ENCODE measurements at regions not wholly inside any gene's neighbourhood (a gene's known extent, or its start where the extent isn't known, plus 50 kb on each side); places are given as distances from the start of the nearest gene placed in this dataset.

DNA sequence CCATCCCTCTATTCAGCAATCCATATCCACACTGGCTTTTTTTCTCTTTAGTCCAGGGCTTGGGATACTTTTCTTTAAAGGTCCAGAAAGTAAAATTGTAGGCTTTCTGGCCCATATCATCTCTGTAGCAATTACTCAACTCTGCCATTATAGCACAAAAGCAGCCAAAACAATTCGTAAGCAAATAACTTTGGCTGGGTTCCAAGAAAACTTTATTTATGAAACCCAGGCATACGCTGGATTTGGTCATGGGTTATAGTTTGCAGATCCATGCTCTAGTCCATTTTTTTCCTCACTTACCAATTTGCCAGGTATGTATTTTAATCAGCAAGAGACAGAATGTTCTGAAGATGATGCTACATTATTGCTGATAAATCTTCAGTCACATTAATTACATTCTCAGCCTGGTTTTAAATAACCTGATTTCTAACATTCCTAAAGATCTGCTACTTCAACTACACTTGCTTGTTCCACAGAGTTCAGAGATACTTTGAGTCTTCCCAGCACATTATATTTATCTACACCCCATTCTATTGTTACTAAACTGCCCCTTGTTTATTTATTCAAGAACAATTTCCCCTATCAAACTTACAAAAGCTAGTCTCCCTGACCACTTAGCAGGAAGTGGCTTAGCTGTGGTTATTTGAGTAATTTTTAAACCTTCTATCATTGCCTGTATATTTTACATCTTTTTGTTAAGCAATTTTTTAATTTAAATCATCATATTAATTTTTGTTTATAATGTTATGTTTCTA, 161.0 kb downstream of the ISL1 start:
- no peak overlapping the region for H3K4me2 ChIP-seq (ENCODE audit: low read depth, low read length)
- no peak for DNase-seq
- no peak overlapping the region for H3K23ac ChIP-seq (ENCODE audit: low read depth, low read length)
- H2AFZ ChIP-seq (replicated peaks; ENCODE audit: low read length, poor library complexity): no peak overlapping the region
- no peaks in the 10 kb centered on the region for H3K79me1 ChIP-seq (ENCODE audit: low read depth in 1 of 2, low read length in 2 of 2)
- WGBS, 2 experiments (ENCODE audit: extremely low coverage in 2 of 2, insufficient read length in 1 of 2): no CpG with 5 or more reads among the region's 2 CpGs
- no peak overlapping the region for H3K14ac ChIP-seq (replicated peaks; ENCODE audit: low read depth, low read length)
- ChIA-PET POLR2A (ENCODE audit: unreplicated experiment) (no interaction called here), CTCF (no interaction called here)
- H3K9me3 ChIP-seq (ENCODE audit: control insufficient read depth, insufficient read depth, low read length): no peaks in the 10 kb centered on the region
- H2AK9ac ChIP-seq (replicated peaks; ENCODE audit: low read depth, low read length, poor library complexity): no peak overlapping the region
- no peak overlapping the region for H4K91ac ChIP-seq (ENCODE audit: insufficient read depth, low read depth, low read length)
- H3K4me1 ChIP-seq (ENCODE audit: control insufficient read depth, insufficient read depth, low read length): no peaks in the 10 kb centered on the region
- no TSS peak for BruUV-seq (replicated peaks)
- no peak overlapping the region for H3K56ac ChIP-seq (ENCODE audit: extremely low read depth, insufficient read depth, low read length)
- intact Hi-C loops (cut with micrococcal nuclease) (no loop called here), in situ Hi-C loops (cut with MboI; ENCODE audit: low sequenced_read_pairs) (no loop called here), dilution Hi-C loops (cut with HindIII; ENCODE audit: low sequenced_read_pairs, unreplicated experiment) (no loop called here)
- no peak overlapping the region for H3K4ac ChIP-seq (ENCODE audit: low read depth, low read length)
- no peaks in the 10 kb centered on the region for H4K20me1 ChIP-seq (ENCODE audit: insufficient read depth, low read length)
- no peak for ATAC-seq (ENCODE audit: low read depth)
- no peaks in the 10 kb centered on the region for H3K27me3 ChIP-seq (ENCODE audit: control insufficient read depth, insufficient read depth, low read length)
- no peak overlapping the region for H2BK20ac ChIP-seq (ENCODE audit: low read depth, low read length)
- no peaks in the 10 kb centered on the region for H3K36me3 ChIP-seq (ENCODE audit: control insufficient read depth, insufficient read depth, low read length)
- no peak overlapping the region for H3K4me3 ChIP-seq (ENCODE audit: insufficient read depth, low read depth, low read length)
- no peak overlapping the region for H2BK120ac ChIP-seq (ENCODE audit: low read depth, low read length)
- H3K18ac ChIP-seq (ENCODE audit: low read depth, low read length): no peak overlapping the region
- H3K9ac ChIP-seq (ENCODE audit: low read depth, low read length): no peak overlapping the region
- no peak overlapping the region for H4K5ac ChIP-seq (ENCODE audit: low read depth, low read length)
- H3K9me1 ChIP-seq (ENCODE audit: insufficient read depth, low read length): no peaks in the 10 kb centered on the region
- TF ChIP-seq RAD21 (IDR thresholded peaks at IDR 0.05; ENCODE audit: low read length) (no peak), MAFK (IDR thresholded peaks at IDR 0.05; ENCODE audit: low read depth, low read length) (no peak), MAZ (IDR thresholded peaks at IDR 0.05; ENCODE audit: borderline replicate concordance, low read depth, low read length) (no peak), NFE2L2 (IDR thresholded peaks at IDR 0.05; ENCODE audit: low read depth, low read length) (no peak), CEBPB (IDR thresholded peaks at IDR 0.05; ENCODE audit: low read depth, low read length) (no peak), CHD1 (IDR thresholded peaks at IDR 0.05; ENCODE audit: low read depth, low read length) (no peak)
- TF ChIP-seq, protein P1, sequence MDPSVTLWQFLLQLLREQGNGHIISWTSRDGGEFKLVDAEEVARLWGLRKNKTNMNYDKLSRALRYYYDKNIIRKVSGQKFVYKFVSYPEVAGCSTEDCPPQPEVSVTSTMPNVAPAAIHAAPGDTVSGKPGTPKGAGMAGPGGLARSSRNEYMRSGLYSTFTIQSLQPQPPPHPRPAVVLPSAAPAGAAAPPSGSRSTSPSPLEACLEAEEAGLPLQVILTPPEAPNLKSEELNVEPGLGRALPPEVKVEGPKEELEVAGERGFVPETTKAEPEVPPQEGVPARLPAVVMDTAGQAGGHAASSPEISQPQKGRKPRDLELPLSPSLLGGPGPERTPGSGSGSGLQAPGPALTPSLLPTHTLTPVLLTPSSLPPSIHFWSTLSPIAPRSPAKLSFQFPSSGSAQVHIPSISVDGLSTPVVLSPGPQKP (IDR thresholded peaks at IDR 0.05; ENCODE audit: borderline replicate concordance, low read depth, low read length): no peak
- TF ChIP-seq, protein P2, sequence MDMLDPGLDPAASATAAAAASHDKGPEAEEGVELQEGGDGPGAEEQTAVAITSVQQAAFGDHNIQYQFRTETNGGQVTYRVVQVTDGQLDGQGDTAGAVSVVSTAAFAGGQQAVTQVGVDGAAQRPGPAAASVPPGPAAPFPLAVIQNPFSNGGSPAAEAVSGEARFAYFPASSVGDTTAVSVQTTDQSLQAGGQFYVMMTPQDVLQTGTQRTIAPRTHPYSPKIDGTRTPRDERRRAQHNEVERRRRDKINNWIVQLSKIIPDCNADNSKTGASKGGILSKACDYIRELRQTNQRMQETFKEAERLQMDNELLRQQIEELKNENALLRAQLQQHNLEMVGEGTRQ (IDR thresholded peaks at IDR 0.05; ENCODE audit: low read depth, low read length): no peak
- H2BK15ac ChIP-seq (ENCODE audit: low read depth, low read length): no peak overlapping the region
- no peak overlapping the region for H3K27ac ChIP-seq (ENCODE audit: insufficient read depth, low read length)
- no peak overlapping the region for H2AK5ac ChIP-seq (ENCODE audit: low read depth, low read length)
- H2BK5ac ChIP-seq (ENCODE audit: low read depth, low read length, poor library complexity, severe bottlenecking): no peak overlapping the region
- H4K8ac ChIP-seq (ENCODE audit: low read depth in 2 of 2, low read length in 2 of 2): no peak overlapping the region
